ENCODE measurements at regions not wholly inside any gene's neighbourhood (a gene's known extent, or its start where the extent isn't known, plus 50 kb on each side); places are given as distances from the start of the nearest gene placed in this dataset.

- no peaks in the 10 kb centered on the region for H3K36me3 ChIP-seq (replicated peaks in 1 of 2; ENCODE audit: control insufficient read depth in 1 of 2, insufficient read depth in 2 of 2, low read length in 2 of 2)
- no peak overlapping the region for H3K4me3 Mint-ChIP-seq
These were observed 582.7 kb upstream of the POT1 start for GRCh38 chr7:125512373-125512772.

DNA sequence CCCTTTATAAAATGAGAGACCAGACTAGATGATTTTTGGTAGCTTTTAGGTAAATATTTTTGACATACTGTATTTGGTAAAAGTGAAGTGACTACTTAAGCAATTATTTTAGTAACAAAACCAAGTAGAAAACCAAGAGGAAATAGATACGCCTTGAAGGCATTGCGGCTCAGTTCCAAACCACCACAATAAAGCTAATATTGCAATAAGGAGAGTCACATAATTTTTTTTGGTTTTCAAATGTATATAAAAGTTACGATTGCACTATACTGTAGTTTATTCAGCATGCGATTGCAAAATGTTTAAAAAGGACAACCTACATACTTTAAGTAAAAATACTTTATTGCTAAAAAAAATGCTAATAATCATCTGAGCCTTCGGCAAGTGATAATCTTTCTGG, 581.7 kb upstream of the POT1 start:
- H3K27ac ChIP-seq (ENCODE audit: low read depth in 1 of 2, low read length in 2 of 2): no peak overlapping the region
- no peaks in the 10 kb centered on the region for H3K27me3 Mint-ChIP-seq (ENCODE audit: low read depth in 3 of 3)

More at GRCh38 chr7:125512373-125512772, 582.7 kb upstream of the POT1 start:
- Histone ChIP-seq H3K79me2 (ENCODE audit: insufficient read depth, low read length) (no peaks in the 10 kb centered on the region), H3K27ac (ENCODE audit: low read depth in 1 of 2, low read length in 2 of 2) (no peak overlapping the region), H3K4me2 (replicated peaks; ENCODE audit: extremely low read depth, low read length, poor library complexity, severe bottlenecking) (no peak overlapping the region), H3K27me3 (ENCODE audit: control insufficient read depth in 2 of 2, insufficient read depth in 2 of 2, low read length in 2 of 2) (no peaks in the 10 kb centered on the region), H4K20me1 (ENCODE audit: insufficient read depth, low read length) (no peaks in the 10 kb centered on the region), H3K4me1 (ENCODE audit: control insufficient read depth in 1 of 2, insufficient read depth in 2 of 2, low read length in 2 of 2) (no peaks in the 10 kb centered on the region), H3K9ac (ENCODE audit: insufficient read depth, low read length, poor library complexity, severe bottlenecking) (no peak overlapping the region), H3K9me3 (replicated peaks in 1 of 2; ENCODE audit: control insufficient read depth in 1 of 2, insufficient read depth in 1 of 2, low read length in 2 of 2) (no peaks in the 10 kb centered on the region), H2AFZ (ENCODE audit: insufficient read depth, low read depth, low read length, poor library complexity, severe bottlenecking) (no peak overlapping the region), H3K4me3 (replicated peaks in 1 of 3; ENCODE audit: low read depth in 2 of 3, low read length in 3 of 3) (no peak overlapping the region)
- Mint-ChIP-seq H3K27me3 (ENCODE audit: low read depth in 3 of 3) (no peaks in the 10 kb centered on the region), H3K27ac (no peak overlapping the region), H3K4me1 (no peaks in the 10 kb centered on the region), H3K36me3 (no peaks in the 10 kb centered on the region), H3K9me3 (peaks cover 0 to 1% (median 0%) of the 10 kb centered on the region in 7 donors)
- intact Hi-C loops (cut with micrococcal nuclease): no loop called here
- no peak for DNase-seq
- TF ChIP-seq CTCF (IDR thresholded peaks at IDR 0.05): no peak
- WGBS (ENCODE audit: insufficient coverage): 100% methylated on average over 1 of the region's 1 CpG

More for the DNA sequence above, 581.7 kb upstream of the POT1 start:
- TF ChIP-seq CTCF (IDR thresholded peaks at IDR 0.05): no peak
- Histone ChIP-seq H3K4me1 (ENCODE audit: control insufficient read depth in 1 of 2, insufficient read depth in 2 of 2, low read length in 2 of 2) (no peaks in the 10 kb centered on the region), H4K20me1 (ENCODE audit: insufficient read depth, low read length) (no peaks in the 10 kb centered on the region), H3K79me2 (ENCODE audit: insufficient read depth, low read length) (no peaks in the 10 kb centered on the region), H3K27me3 (ENCODE audit: control insufficient read depth in 2 of 2, insufficient read depth in 2 of 2, low read length in 2 of 2) (no peaks in the 10 kb centered on the region), H3K4me2 (replicated peaks; ENCODE audit: extremely low read depth, low read length, poor library complexity, severe bottlenecking) (no peak overlapping the region), H3K4me3 (replicated peaks in 1 of 3; ENCODE audit: low read depth in 2 of 3, low read length in 3 of 3) (no peak overlapping the region), H3K9ac (ENCODE audit: insufficient read depth, low read length, poor library complexity, severe bottlenecking) (no peak overlapping the region), H2AFZ (ENCODE audit: insufficient read depth, low read depth, low read length, poor library complexity, severe bottlenecking) (no peak overlapping the region), H3K36me3 (replicated peaks in 1 of 2; ENCODE audit: control insufficient read depth in 1 of 2, insufficient read depth in 2 of 2, low read length in 2 of 2) (no peaks in the 10 kb centered on the region), H3K9me3 (replicated peaks in 1 of 2; ENCODE audit: control insufficient read depth in 1 of 2, insufficient read depth in 1 of 2, low read length in 2 of 2) (peaks cover 0 to 3% of the 10 kb centered on the region in 2 donors)
- no peak for DNase-seq
- Mint-ChIP-seq H3K27ac (no peak overlapping the region), H3K4me3 (no peak overlapping the region), H3K36me3 (no peaks in the 10 kb centered on the region), H3K4me1 (no peaks in the 10 kb centered on the region), H3K9me3 (peaks cover 0 to 4% (median 1%) of the 10 kb centered on the region in 7 donors)
- intact Hi-C loops (cut with micrococcal nuclease): no loop called here
- WGBS (ENCODE audit: insufficient coverage): no CpG with 5 or more reads among the region's 5 CpGs

All from CD14-positive monocyte (primary cell).